Astrocyte (in vitro differentiated cells and primary cell): ENCODE measurements at regions not wholly inside any gene's neighbourhood (a gene's known extent, or its start where the extent isn't known, plus 50 kb on each side); places are given as distances from the start of the nearest gene placed in this dataset.

Experiments
- DNase-seq: peaks from one replicate; pipeline ENCODE4 v3.0.0-alpha.2; 2010; ENCODE audit warnings: low read depth
- FAIRE-seq: peaks from 2 replicates; lab custom pipeline; 2011; peaks lifted over from hg19 to GRCh38; lab: Jason Lieb, UNC
- H2AFZ ChIP-seq: 2 replicates; pipeline ENCODE4 v1.6.0; 2012; ENCODE audit warnings: low read depth, low read length, inconsistent platforms
- H3K27ac ChIP-seq: 2 replicates; pipeline ENCODE4 v1.5.1; 2011; ENCODE audit warnings: low read depth, low read length, inconsistent platforms
- H3K27me3 ChIP-seq: 2 replicates; pipeline ENCODE4 v1.6.0; 2011; ENCODE audit warnings: low read length, inconsistent platforms; ENCODE audit not compliant: insufficient read depth
- H3K36me3 ChIP-seq: 2 replicates; pipeline ENCODE4 v1.5.1; 2011; ENCODE audit warnings: low read length, inconsistent platforms; ENCODE audit not compliant: insufficient read depth
- H3K4me1 ChIP-seq: 2 replicates; pipeline ENCODE4 v1.5.1; 2011; ENCODE audit warnings: low read length, inconsistent platforms; ENCODE audit not compliant: insufficient read depth
- H3K4me2 ChIP-seq: 2 replicates; pipeline ENCODE4 v1.6.0; 2012; ENCODE audit warnings: low read length, inconsistent platforms
- H3K4me3 ChIP-seq: 2 replicates; pipeline ENCODE4 v1.5.1; 2011; ENCODE audit warnings: low read depth, mild to moderate bottlenecking, low read length, inconsistent platforms; ENCODE audit not compliant: insufficient read depth
- H3K79me2 ChIP-seq: 2 replicates; pipeline ENCODE4 v1.6.0; 2012; ENCODE audit warnings: mild to moderate bottlenecking, low read length, inconsistent platforms; ENCODE audit not compliant: insufficient read depth
- H3K9ac ChIP-seq: 2 replicates; pipeline ENCODE4 v1.6.0; 2012; ENCODE audit warnings: mild to moderate bottlenecking, low read length, inconsistent platforms
- H3K9me3 ChIP-seq: 2 replicates; pipeline ENCODE4 v1.5.1; 2012; ENCODE audit warnings: low read depth, mild to moderate bottlenecking, low read length, inconsistent platforms; ENCODE audit not compliant: insufficient read depth
- H4K20me1 ChIP-seq: 2 replicates; pipeline ENCODE4 v1.6.0; 2012; ENCODE audit warnings: low read length, inconsistent platforms; ENCODE audit not compliant: insufficient read depth
- H3K27ac Mint-ChIP-seq: one replicate; pipeline ENCODE4 v1.8.0; 2021; ENCODE audit warnings: mild to moderate bottlenecking, mixed read lengths; ENCODE audit not compliant: unreplicated experiment
- H3K27me3 Mint-ChIP-seq: one replicate; pipeline ENCODE4 v1.8.0; 2021; ENCODE audit warnings: low read depth, mixed read lengths; ENCODE audit not compliant: unreplicated experiment
- H3K36me3 Mint-ChIP-seq: one replicate; pipeline ENCODE4 v1.8.0; 2021; ENCODE audit warnings: low read depth, mixed read lengths; ENCODE audit not compliant: unreplicated experiment
- H3K4me1 Mint-ChIP-seq: one replicate; pipeline ENCODE4 v1.8.0; 2021; ENCODE audit warnings: low read depth, mixed read lengths; ENCODE audit not compliant: unreplicated experiment
- H3K4me3 Mint-ChIP-seq: one replicate; pipeline ENCODE4 v1.8.0; 2021; ENCODE audit warnings: mild to moderate bottlenecking, moderate library complexity, mixed read lengths; ENCODE audit not compliant: unreplicated experiment
- H3K9me3 Mint-ChIP-seq: one replicate; pipeline ENCODE4 v1.8.0; 2021; ENCODE audit warnings: mild to moderate bottlenecking, mixed read lengths; ENCODE audit not compliant: unreplicated experiment
- EZH2 ChIP-seq: IDR thresholded peaks from 2 replicates; pipeline ENCODE4 v1.6.1; 2012; ENCODE audit warnings: mild to moderate bottlenecking, low read length, inconsistent platforms; ENCODE audit not compliant: insufficient read depth
- TF ChIP-seq, protein P1 (sequence below): IDR thresholded peaks from 2 replicates; pipeline ENCODE4 v1.5.1; 2011; ENCODE audit warnings: low read depth, mild to moderate bottlenecking, inconsistent platforms, low read length, moderate library complexity; ENCODE audit not compliant: insufficient read depth

DNA sequence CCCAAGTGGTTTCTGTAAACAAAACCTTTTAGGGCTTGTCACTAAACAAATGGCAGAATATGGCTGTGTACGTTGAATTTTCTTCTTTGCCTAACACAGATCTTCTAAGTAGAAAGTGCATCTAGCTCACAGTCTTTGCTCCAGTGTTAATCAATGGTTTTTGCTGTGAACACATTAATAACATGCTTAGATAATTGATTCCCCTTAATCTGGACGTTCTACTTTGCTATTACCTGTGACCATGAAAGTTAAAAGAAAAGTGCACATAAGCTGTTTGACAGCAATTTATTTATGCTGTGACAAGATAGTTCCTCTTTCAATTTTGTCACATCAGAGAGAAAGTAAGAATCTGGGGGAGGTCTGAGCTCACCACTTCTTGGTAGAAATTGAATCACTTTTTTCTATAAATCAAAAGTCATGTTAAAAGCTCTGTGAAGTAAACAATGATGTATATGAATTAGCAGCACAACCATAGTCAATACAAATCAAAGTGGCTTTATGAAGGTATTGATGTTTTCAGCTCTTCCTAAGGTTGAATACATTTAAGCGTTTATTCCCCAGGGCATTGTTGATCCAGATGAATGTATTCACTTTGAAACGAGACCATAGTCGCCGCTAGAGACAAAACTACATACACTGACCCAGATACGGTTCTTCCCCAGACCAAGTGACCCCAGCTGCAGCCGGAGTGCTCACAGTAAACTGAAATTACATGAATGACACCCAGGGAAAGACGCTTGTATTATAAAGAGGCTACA lies 174.6 kb upstream of the ZNF608 start:
- no peak overlapping the region for H3K4me3 Mint-ChIP-seq
- no peaks in the 10 kb centered on the region for H3K36me3 ChIP-seq
- no peak overlapping the region for H3K4me3 ChIP-seq
- no peaks in the 10 kb centered on the region for H3K27me3 ChIP-seq
- H3K4me1 ChIP-seq, result no peaks in the 10 kb centered on the region
- no peak overlapping the region for H3K27ac Mint-ChIP-seq
- no peak overlapping the region for H3K9ac ChIP-seq
- H3K4me1 Mint-ChIP-seq, result peaks cover 2% of the 10 kb centered on the region
- TF ChIP-seq EZH2, result no peak
- TF ChIP-seq, protein P1, sequence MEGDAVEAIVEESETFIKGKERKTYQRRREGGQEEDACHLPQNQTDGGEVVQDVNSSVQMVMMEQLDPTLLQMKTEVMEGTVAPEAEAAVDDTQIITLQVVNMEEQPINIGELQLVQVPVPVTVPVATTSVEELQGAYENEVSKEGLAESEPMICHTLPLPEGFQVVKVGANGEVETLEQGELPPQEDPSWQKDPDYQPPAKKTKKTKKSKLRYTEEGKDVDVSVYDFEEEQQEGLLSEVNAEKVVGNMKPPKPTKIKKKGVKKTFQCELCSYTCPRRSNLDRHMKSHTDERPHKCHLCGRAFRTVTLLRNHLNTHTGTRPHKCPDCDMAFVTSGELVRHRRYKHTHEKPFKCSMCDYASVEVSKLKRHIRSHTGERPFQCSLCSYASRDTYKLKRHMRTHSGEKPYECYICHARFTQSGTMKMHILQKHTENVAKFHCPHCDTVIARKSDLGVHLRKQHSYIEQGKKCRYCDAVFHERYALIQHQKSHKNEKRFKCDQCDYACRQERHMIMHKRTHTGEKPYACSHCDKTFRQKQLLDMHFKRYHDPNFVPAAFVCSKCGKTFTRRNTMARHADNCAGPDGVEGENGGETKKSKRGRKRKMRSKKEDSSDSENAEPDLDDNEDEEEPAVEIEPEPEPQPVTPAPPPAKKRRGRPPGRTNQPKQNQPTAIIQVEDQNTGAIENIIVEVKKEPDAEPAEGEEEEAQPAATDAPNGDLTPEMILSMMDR, result no peak
- no peaks in the 10 kb centered on the region for H3K79me2 ChIP-seq
- H3K36me3 Mint-ChIP-seq, result no peaks in the 10 kb centered on the region
- H2AFZ ChIP-seq, result no peak overlapping the region
- no peak overlapping the region for H3K4me2 ChIP-seq
- H4K20me1 ChIP-seq, result no peaks in the 10 kb centered on the region
- H3K27ac ChIP-seq, result no peak overlapping the region
- no peaks in the 10 kb centered on the region for H3K9me3 ChIP-seq
- no peaks in the 10 kb centered on the region for H3K27me3 Mint-ChIP-seq
- no peak for DNase-seq
- FAIRE-seq, result no peak
- peaks cover 8% of the 10 kb centered on the region for H3K9me3 Mint-ChIP-seq

DNA sequence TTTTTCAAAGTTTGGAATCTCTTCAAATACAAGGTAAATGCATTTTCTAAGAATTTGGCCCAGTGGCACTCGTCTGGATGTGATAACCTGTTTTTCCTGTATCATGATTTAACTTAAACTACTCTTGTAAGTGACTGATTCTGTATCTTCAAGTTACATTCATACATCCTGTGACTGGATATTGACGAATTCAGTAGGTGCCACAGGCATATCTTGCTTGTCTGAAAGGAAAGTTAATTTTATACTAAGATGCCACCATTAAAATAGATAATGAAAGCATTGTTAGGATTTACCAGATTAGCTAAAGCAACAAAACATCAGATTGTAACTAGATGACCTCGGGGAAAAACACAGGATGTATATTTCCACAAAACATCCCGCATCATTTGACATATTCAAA lies 175.3 kb upstream of the ZNF608 start:
- H3K4me3 Mint-ChIP-seq, result no peak overlapping the region
- Histone ChIP-seq H2AFZ (no peak overlapping the region), H3K9me3 (no peaks in the 10 kb centered on the region), H3K27ac (no peak overlapping the region), H3K4me3 (no peak overlapping the region), H3K4me2 (no peak overlapping the region), H3K36me3 (no peaks in the 10 kb centered on the region), H3K79me2 (no peaks in the 10 kb centered on the region), H3K9ac (no peak overlapping the region), H4K20me1 (no peaks in the 10 kb centered on the region), H3K27me3 (no peaks in the 10 kb centered on the region), H3K4me1 (no peaks in the 10 kb centered on the region)
- peaks cover 9% of the 10 kb centered on the region for H3K9me3 Mint-ChIP-seq
- H3K27ac Mint-ChIP-seq, result no peak overlapping the region
- H3K36me3 Mint-ChIP-seq, result no peaks in the 10 kb centered on the region
- DNase-seq, result no peak
- FAIRE-seq, result no peak
- no peaks in the 10 kb centered on the region for H3K27me3 Mint-ChIP-seq
- H3K4me1 Mint-ChIP-seq, result peaks cover 2% of the 10 kb centered on the region
- no peak for TF ChIP-seq EZH2
- TF ChIP-seq, protein P1, result no peak
